Endothelial cell of umbilical vein (primary cell): ENCODE measurements at regions not wholly inside any gene's neighbourhood (a gene's known extent, or its start where the extent isn't known, plus 50 kb on each side); places are given as distances from the start of the nearest gene placed in this dataset.

ENCODE experiments used
- BruUV-seq: library from RNA; stranded (reverse); fragments of 400-500 nt; replicated peaks from 2 replicates; lab custom pipeline; 2021; lab: Mats Ljungman, UMichigan
- CTCF ChIA-PET: fragments of 300-600, 350-600 bp; sonication (Branson Sonifier 250); formaldehyde crosslinking; loops from one replicate; lab custom pipeline; 2021; ENCODE audit warnings: antibody characterized with exemption, inconsistent platforms; lab: Charles Lee
- POLR2A ChIA-PET: fragments of 300-600, 350-600 bp; sonication (Branson Sonifier 250); formaldehyde crosslinking; loops from one replicate; lab custom pipeline; 2021; ENCODE audit warnings: antibody characterized with exemption, inconsistent platforms; lab: Charles Lee
- DNase-seq: peaks from one replicate; pipeline ENCODE4 v3.0.0-alpha.2; 2011; ENCODE audit warnings: low read depth, low spot score
- FAIRE-seq: peaks from 2 replicates; lab custom pipeline; 2011; peaks lifted over from hg19 to GRCh38; lab: Jason Lieb, UNC
- H2AFZ ChIP-seq: 2 replicates; pipeline ENCODE4 v1.6.0; 2012; ENCODE audit warnings: low read depth, low read length, control low read depth, inconsistent platforms
- H3K27ac ChIP-seq: 2 replicates; pipeline ENCODE4 v1.5.1; 2011; ENCODE audit warnings: low read depth, mild to moderate bottlenecking, control low read depth, low read length, moderate library complexity; ENCODE audit not compliant: insufficient read depth
- H3K27me3 ChIP-seq, 2 experiments: 2 replicates each; pipeline versions ENCODE4 v1.6.0 to v1.6.1; 2011; ENCODE audit warnings: low read length in 2 of 2, mixed read lengths in 1 of 2; ENCODE audit not compliant: control insufficient read depth in 2 of 2, insufficient read depth in 2 of 2
- H3K36me3 ChIP-seq, 2 experiments: 2 replicates in 1 of 2; 3 replicates in 1 of 2; pipeline ENCODE4 v1.5.1; 2011; ENCODE audit warnings: low read length in 2 of 2, mild to moderate bottlenecking in 1 of 2, moderate library complexity in 1 of 2; ENCODE audit not compliant: control insufficient read depth in 2 of 2, insufficient read depth in 2 of 2; ENCODE audit errors: extremely low read depth in 1 of 2
- H3K4me1 ChIP-seq: 3 replicates; pipeline ENCODE4 v1.5.1; 2011; ENCODE audit warnings: mild to moderate bottlenecking, low read length; ENCODE audit not compliant: control insufficient read depth, insufficient read depth; ENCODE audit errors: extremely low read depth
- H3K4me2 ChIP-seq: 2 replicates; pipeline ENCODE4 v1.6.1; 2011; ENCODE audit warnings: low read length, control low read depth, mixed read lengths; ENCODE audit not compliant: insufficient read depth
- H3K4me3 ChIP-seq, 3 experiments: fragments of 200-600 bp in 1 of 3; sonication (generic), shearing (Covaris generic) in 1 of 3; replicated peaks in 1 of 3; 2 replicates each; pipeline ENCODE4 v1.5.1; 2011 to 2016; ENCODE audit warnings: control low read depth in 3 of 3, low read length in 3 of 3, mild to moderate bottlenecking in 2 of 3, inconsistent platforms in 1 of 3, low read depth in 1 of 3, moderate library complexity in 1 of 3; ENCODE audit not compliant: insufficient read depth in 1 of 3
- H3K79me2 ChIP-seq: 2 replicates; pipeline ENCODE4 v1.6.0; 2012; ENCODE audit warnings: low read length, inconsistent platforms; ENCODE audit not compliant: control insufficient read depth, insufficient read depth
- H3K9ac ChIP-seq: replicated peaks from 2 replicates; pipeline ENCODE3; 2011; ENCODE audit warnings: low read length, control low read depth; ENCODE audit not compliant: insufficient read depth; ENCODE audit errors: extremely low read depth
- H3K9me1 ChIP-seq: replicated peaks from 3 replicates; pipeline ENCODE4 v1.6.0; 2011; ENCODE audit warnings: mild to moderate bottlenecking, low read length; ENCODE audit not compliant: control insufficient read depth, insufficient read depth; ENCODE audit errors: extremely low read depth
- H3K9me3 ChIP-seq: replicated peaks from 2 replicates; pipeline ENCODE4 v1.5.1; 2012; ENCODE audit warnings: low read length, inconsistent platforms; ENCODE audit not compliant: control insufficient read depth, insufficient read depth
- H4K20me1 ChIP-seq: replicated peaks from 2 replicates; pipeline ENCODE3; 2011; ENCODE audit warnings: mild to moderate bottlenecking, low read length; ENCODE audit not compliant: control insufficient read depth, insufficient read depth; ENCODE audit errors: extremely low read depth
- EZH2 ChIP-seq: IDR thresholded peaks from 2 replicates; pipeline ENCODE4 v1.6.1; 2012; ENCODE audit warnings: borderline replicate concordance, low read depth, mild to moderate bottlenecking, moderate library complexity, low read length, inconsistent platforms; ENCODE audit not compliant: severe bottlenecking
- FOS ChIP-seq: IDR thresholded peaks from 2 replicates; pipeline ENCODE4 v1.6.1; 2011; ENCODE audit warnings: mild to moderate bottlenecking, low read length, moderate library complexity, borderline replicate concordance; ENCODE audit not compliant: insufficient read depth
- GATA2 ChIP-seq: IDR thresholded peaks from 2 replicates; pipeline ENCODE4 v1.7.0; 2011; ENCODE audit warnings: low read depth, mild to moderate bottlenecking, moderate library complexity, mixed read lengths, low read length; ENCODE audit not compliant: insufficient read length, insufficient read depth
- JUN ChIP-seq: IDR thresholded peaks from 2 replicates; pipeline ENCODE4 v1.6.1; 2011; ENCODE audit warnings: borderline replicate concordance, low read depth; ENCODE audit not compliant: insufficient read length, insufficient read depth
- MYC ChIP-seq: IDR thresholded peaks from one replicate; pipeline ENCODE4 v1.6.1; 2011; ENCODE audit warnings: mild to moderate bottlenecking, low read depth, low read length
- POLR2A ChIP-seq: IDR thresholded peaks from 2 replicates; pipeline ENCODE4 v1.6.1; 2012; ENCODE audit warnings: low read depth, mild to moderate bottlenecking, control low read depth, low read length
- POLR2AphosphoS5 ChIP-seq: IDR thresholded peaks from 2 replicates; pipeline ENCODE4 v1.6.1; 2012; ENCODE audit warnings: low read depth, mild to moderate bottlenecking, control low read depth, low read length, moderate library complexity; ENCODE audit not compliant: insufficient read depth
- dilution Hi-C: fragments of 300-500 bp; cut with MboI; formaldehyde crosslinking; loops from one replicate; pipeline ENCODE4 v1.15.0; 2019; ENCODE audit warnings: low sequenced_read_pairs; ENCODE audit not compliant: extremely low pct_ligation_motif_present
- intact Hi-C: fragments of 100-400 bp; cut with micrococcal nuclease; formaldehyde crosslinking; loops from one replicate; pipeline ENCODE4 v1.10.0; 2022
- TF ChIP-seq, protein P1 (sequence below), 2 donors: IDR thresholded peaks; 1 replicate in 1 of 2; 2 replicates in 1 of 2; pipeline ENCODE4 v1.5.1; 2011; ENCODE audit warnings: low read length in 2 of 2, mild to moderate bottlenecking in 2 of 2, moderate library complexity in 2 of 2, control low read depth in 1 of 2, inconsistent platforms in 1 of 2, low read depth in 1 of 2; ENCODE audit not compliant: insufficient read depth in 1 of 2; ENCODE audit errors: extremely low read depth in 1 of 2
- TF ChIP-seq, protein P2 (sequence below): IDR thresholded peaks from 2 replicates; pipeline ENCODE4 v1.6.1; 2011; ENCODE audit not compliant: insufficient read depth, insufficient read length

DNA sequence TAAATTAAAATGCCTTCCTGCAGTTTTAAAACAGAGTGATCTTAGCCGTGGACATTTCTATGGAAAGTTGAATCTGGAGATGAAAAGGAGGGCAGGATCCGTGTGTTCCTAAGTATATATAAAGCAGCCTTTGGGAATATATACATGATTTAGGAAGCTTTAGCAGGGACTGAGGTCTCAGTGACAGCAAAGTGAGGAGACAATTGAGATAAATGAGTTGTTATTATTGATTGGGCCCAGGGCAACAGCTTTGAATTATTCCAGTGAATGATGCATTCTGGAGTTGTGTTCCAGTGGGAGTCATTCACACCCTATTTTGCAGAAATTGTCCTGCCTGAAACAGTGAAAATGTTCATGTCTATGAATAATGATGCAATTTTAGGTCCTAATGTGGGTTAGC, 281.4 kb downstream of the BCHE start:
- Histone ChIP-seq H3K4me1 (no peaks in the 10 kb centered on the region), H3K4me3 (no peak overlapping the region), H3K9ac (no peak overlapping the region), H2AFZ (no peak overlapping the region), H3K36me3 (no peaks in the 10 kb centered on the region), H3K9me3 (peaks cover 4% of the 10 kb centered on the region), H3K9me1 (no peaks in the 10 kb centered on the region), H3K27ac (no peak overlapping the region), H4K20me1 (no peaks in the 10 kb centered on the region), H3K4me2 (no peak overlapping the region), H3K27me3 (no peaks in the 10 kb centered on the region), H3K79me2 (no peaks in the 10 kb centered on the region)
- ChIA-PET CTCF (no interaction called here), POLR2A (no interaction called here)
- TF ChIP-seq MYC (no peak), EZH2 (no peak), POLR2A (no peak), FOS (no peak), GATA2 (no peak), POLR2AphosphoS5 (no peak), JUN (no peak)
- TF ChIP-seq, protein P1, sequence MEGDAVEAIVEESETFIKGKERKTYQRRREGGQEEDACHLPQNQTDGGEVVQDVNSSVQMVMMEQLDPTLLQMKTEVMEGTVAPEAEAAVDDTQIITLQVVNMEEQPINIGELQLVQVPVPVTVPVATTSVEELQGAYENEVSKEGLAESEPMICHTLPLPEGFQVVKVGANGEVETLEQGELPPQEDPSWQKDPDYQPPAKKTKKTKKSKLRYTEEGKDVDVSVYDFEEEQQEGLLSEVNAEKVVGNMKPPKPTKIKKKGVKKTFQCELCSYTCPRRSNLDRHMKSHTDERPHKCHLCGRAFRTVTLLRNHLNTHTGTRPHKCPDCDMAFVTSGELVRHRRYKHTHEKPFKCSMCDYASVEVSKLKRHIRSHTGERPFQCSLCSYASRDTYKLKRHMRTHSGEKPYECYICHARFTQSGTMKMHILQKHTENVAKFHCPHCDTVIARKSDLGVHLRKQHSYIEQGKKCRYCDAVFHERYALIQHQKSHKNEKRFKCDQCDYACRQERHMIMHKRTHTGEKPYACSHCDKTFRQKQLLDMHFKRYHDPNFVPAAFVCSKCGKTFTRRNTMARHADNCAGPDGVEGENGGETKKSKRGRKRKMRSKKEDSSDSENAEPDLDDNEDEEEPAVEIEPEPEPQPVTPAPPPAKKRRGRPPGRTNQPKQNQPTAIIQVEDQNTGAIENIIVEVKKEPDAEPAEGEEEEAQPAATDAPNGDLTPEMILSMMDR (IDR thresholded peaks at IDR 0.05; ENCODE audit: extremely low read depth in 1 of 2, insufficient read depth in 1 of 2, low read depth in 1 of 2, low read length in 2 of 2), result no peak
- TF ChIP-seq, protein P2, sequence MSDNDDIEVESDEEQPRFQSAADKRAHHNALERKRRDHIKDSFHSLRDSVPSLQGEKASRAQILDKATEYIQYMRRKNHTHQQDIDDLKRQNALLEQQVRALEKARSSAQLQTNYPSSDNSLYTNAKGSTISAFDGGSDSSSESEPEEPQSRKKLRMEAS, result no peak
- DNase-seq (no peak), FAIRE-seq (no peak)
- dilution Hi-C loops (no loop called here), intact Hi-C loops (no loop called here)
- no TSS peak for BruUV-seq
